Fibroblast of lung (primary cell): ENCODE measurements at regions not wholly inside any gene's neighbourhood (a gene's known extent, or its start where the extent isn't known, plus 50 kb on each side); places are given as distances from the start of the nearest gene placed in this dataset.

Source experiments
- DNase-seq, 2 donors: peaks; one replicate each; pipeline versions ENCODE4 v3.0.0 to v3.0.0-alpha.2; 2010; ENCODE audit warnings: low read depth in 2 of 2
- H2AFZ ChIP-seq: 2 replicates; pipeline ENCODE4 v1.5.1; 2012; ENCODE audit warnings: low read length, control low read depth, inconsistent platforms
- H3K27ac ChIP-seq: 2 replicates; pipeline ENCODE4 v1.5.1; 2011; ENCODE audit warnings: low read length, control low read depth; ENCODE audit not compliant: insufficient read depth
- H3K27me3 ChIP-seq: 2 replicates; pipeline ENCODE4 v1.5.1; 2011; ENCODE audit warnings: mild to moderate bottlenecking, low read length; ENCODE audit not compliant: control insufficient read depth, insufficient read depth
- H3K36me3 ChIP-seq: 2 replicates; pipeline ENCODE4 v1.5.1; 2011; ENCODE audit warnings: low read length; ENCODE audit not compliant: control insufficient read depth, insufficient read depth
- H3K4me1 ChIP-seq: 2 replicates; pipeline ENCODE4 v1.5.1; 2011; ENCODE audit warnings: low read length; ENCODE audit not compliant: control insufficient read depth, insufficient read depth; ENCODE audit errors: extremely low read depth
- H3K4me2 ChIP-seq: 2 replicates; pipeline ENCODE4 v1.5.1; 2011; ENCODE audit warnings: low read length, control low read depth; ENCODE audit not compliant: insufficient read depth; ENCODE audit errors: extremely low read depth
- H3K4me3 ChIP-seq, 4 experiments: fragments of 200-600 bp in 1 of 4; sonication (generic) in 1 of 4; replicated peaks in 1 of 4; 2 replicates each; pipeline ENCODE4 v1.5.1; 2011 to 2016; ENCODE audit warnings: low read length in 4 of 4, low read depth in 3 of 4, mild to moderate bottlenecking in 3 of 4, control low read depth in 2 of 4, inconsistent platforms in 1 of 4, mixed read lengths in 1 of 4; ENCODE audit not compliant: insufficient read depth in 1 of 4; ENCODE audit errors: control extremely low read depth in 1 of 4
- H3K79me2 ChIP-seq: 2 replicates; pipeline ENCODE4 v1.5.1; 2012; ENCODE audit warnings: mild to moderate bottlenecking, low read length, inconsistent platforms; ENCODE audit not compliant: control insufficient read depth, insufficient read depth
- H3K9ac ChIP-seq: 2 replicates; pipeline ENCODE4 v1.5.1; 2011; ENCODE audit warnings: mild to moderate bottlenecking, low read length, control low read depth; ENCODE audit not compliant: insufficient read depth
- H3K9me3 ChIP-seq: 2 replicates; pipeline ENCODE4 v1.5.1; 2012; ENCODE audit warnings: low read depth, low read length; ENCODE audit not compliant: control insufficient read depth, insufficient read depth
- H4K20me1 ChIP-seq: 2 replicates; pipeline ENCODE4 v1.5.1; 2011; ENCODE audit warnings: low read length; ENCODE audit not compliant: control insufficient read depth, insufficient read depth; ENCODE audit errors: extremely low read depth
- EZH2 ChIP-seq: IDR thresholded peaks from 2 replicates; pipeline ENCODE4 v1.5.1; 2012; ENCODE audit warnings: low read length, control low read depth, mild to moderate bottlenecking; ENCODE audit errors: missing control alignments
- TF ChIP-seq, protein P1 (sequence below), 2 donors: IDR thresholded peaks in 1 of 2; conservative IDR thresholded peaks in 1 of 2; 1 replicate in 1 of 2; 2 replicates in 1 of 2; pipeline ENCODE4 v1.5.1; 2011 to 2012; ENCODE audit warnings: low read length in 2 of 2, control low read depth in 1 of 2, inconsistent platforms in 1 of 2, low read depth in 1 of 2, mild to moderate bottlenecking in 1 of 2

DNA sequence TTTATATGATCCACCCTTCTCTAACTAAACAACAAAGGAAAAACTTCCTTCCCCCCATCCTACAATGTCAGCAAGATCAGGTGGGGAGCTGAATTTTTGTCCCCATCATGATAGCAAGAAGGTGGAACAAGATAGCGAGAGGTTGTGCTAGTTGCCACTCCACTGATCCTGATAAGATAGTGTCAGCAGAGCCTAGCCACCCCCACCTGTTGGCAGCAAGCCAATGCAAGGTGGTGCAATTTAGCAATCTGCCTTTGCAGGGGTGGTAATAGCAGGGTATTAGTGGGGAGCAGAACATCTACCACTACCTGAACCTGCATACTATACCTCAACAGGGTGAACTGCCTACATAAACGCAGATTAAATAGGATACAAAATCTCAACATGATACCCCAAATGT, 80.2 kb upstream of the MAMLD1 start:
- H2AFZ ChIP-seq: no peak overlapping the region
- H3K9me3 ChIP-seq: no peaks in the 10 kb centered on the region
- no peaks in the 10 kb centered on the region for H3K4me1 ChIP-seq
- H3K79me2 ChIP-seq: no peaks in the 10 kb centered on the region
- no peaks in the 10 kb centered on the region for H4K20me1 ChIP-seq
- no peak overlapping the region for H3K4me2 ChIP-seq
- no peak for DNase-seq
- no peak overlapping the region for H3K9ac ChIP-seq
- TF ChIP-seq, protein P1, sequence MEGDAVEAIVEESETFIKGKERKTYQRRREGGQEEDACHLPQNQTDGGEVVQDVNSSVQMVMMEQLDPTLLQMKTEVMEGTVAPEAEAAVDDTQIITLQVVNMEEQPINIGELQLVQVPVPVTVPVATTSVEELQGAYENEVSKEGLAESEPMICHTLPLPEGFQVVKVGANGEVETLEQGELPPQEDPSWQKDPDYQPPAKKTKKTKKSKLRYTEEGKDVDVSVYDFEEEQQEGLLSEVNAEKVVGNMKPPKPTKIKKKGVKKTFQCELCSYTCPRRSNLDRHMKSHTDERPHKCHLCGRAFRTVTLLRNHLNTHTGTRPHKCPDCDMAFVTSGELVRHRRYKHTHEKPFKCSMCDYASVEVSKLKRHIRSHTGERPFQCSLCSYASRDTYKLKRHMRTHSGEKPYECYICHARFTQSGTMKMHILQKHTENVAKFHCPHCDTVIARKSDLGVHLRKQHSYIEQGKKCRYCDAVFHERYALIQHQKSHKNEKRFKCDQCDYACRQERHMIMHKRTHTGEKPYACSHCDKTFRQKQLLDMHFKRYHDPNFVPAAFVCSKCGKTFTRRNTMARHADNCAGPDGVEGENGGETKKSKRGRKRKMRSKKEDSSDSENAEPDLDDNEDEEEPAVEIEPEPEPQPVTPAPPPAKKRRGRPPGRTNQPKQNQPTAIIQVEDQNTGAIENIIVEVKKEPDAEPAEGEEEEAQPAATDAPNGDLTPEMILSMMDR (conservative IDR thresholded peaks at IDR 0.05 in 1 of 2, IDR thresholded peaks at IDR 0.05 in 1 of 2; ENCODE audit: low read depth in 1 of 2, low read length in 2 of 2): no peak
- TF ChIP-seq EZH2: no peak
- H3K4me3 ChIP-seq: no peak overlapping the region
- H3K36me3 ChIP-seq: no peaks in the 10 kb centered on the region
- H3K27me3 ChIP-seq: no peaks in the 10 kb centered on the region
- no peak overlapping the region for H3K27ac ChIP-seq

- Histone ChIP-seq H3K36me3 (no peaks in the 10 kb centered on the region), H3K4me3 (no peak overlapping the region), H3K4me2 (no peak overlapping the region), H3K9ac (no peak overlapping the region), H3K4me1 (no peaks in the 10 kb centered on the region), H2AFZ (no peak overlapping the region), H3K9me3 (no peaks in the 10 kb centered on the region), H3K79me2 (no peaks in the 10 kb centered on the region), H3K27me3 (no peaks in the 10 kb centered on the region), H3K27ac (no peak overlapping the region), H4K20me1 (no peaks in the 10 kb centered on the region)
- DNase-seq: no peak
- TF ChIP-seq EZH2: no peak
- TF ChIP-seq, protein P1 (conservative IDR thresholded peaks at IDR 0.05 in 1 of 2, IDR thresholded peaks at IDR 0.05 in 1 of 2; ENCODE audit: low read depth in 1 of 2, low read length in 2 of 2): no peak
Observed at GRCh38 chrX:150291014-150291413, 72.1 kb upstream of the MAMLD1 start.

GRCh38 chrX:150293311-150294013, 69.7 kb upstream of the MAMLD1 start:
- Histone ChIP-seq H3K36me3 (no peaks in the 10 kb centered on the region), H3K4me2 (no peak overlapping the region), H3K9me3 (no peaks in the 10 kb centered on the region), H3K4me1 (no peaks in the 10 kb centered on the region), H3K27me3 (no peaks in the 10 kb centered on the region), H3K9ac (no peak overlapping the region), H3K79me2 (no peaks in the 10 kb centered on the region), H2AFZ (no peak overlapping the region), H3K27ac (no peak overlapping the region), H3K4me3 (no peak overlapping the region), H4K20me1 (no peaks in the 10 kb centered on the region)
- no peak for DNase-seq
- no peak for TF ChIP-seq EZH2
- TF ChIP-seq, protein P1 (conservative IDR thresholded peaks at IDR 0.05 in 1 of 2, IDR thresholded peaks at IDR 0.05 in 1 of 2; ENCODE audit: low read depth in 1 of 2, low read length in 2 of 2): no peak
